ENCODE measurements at regions not wholly inside any gene's neighbourhood (a gene's known extent, or its start where the extent isn't known, plus 50 kb on each side); places are given as distances from the start of the nearest gene placed in this dataset.

DNA sequence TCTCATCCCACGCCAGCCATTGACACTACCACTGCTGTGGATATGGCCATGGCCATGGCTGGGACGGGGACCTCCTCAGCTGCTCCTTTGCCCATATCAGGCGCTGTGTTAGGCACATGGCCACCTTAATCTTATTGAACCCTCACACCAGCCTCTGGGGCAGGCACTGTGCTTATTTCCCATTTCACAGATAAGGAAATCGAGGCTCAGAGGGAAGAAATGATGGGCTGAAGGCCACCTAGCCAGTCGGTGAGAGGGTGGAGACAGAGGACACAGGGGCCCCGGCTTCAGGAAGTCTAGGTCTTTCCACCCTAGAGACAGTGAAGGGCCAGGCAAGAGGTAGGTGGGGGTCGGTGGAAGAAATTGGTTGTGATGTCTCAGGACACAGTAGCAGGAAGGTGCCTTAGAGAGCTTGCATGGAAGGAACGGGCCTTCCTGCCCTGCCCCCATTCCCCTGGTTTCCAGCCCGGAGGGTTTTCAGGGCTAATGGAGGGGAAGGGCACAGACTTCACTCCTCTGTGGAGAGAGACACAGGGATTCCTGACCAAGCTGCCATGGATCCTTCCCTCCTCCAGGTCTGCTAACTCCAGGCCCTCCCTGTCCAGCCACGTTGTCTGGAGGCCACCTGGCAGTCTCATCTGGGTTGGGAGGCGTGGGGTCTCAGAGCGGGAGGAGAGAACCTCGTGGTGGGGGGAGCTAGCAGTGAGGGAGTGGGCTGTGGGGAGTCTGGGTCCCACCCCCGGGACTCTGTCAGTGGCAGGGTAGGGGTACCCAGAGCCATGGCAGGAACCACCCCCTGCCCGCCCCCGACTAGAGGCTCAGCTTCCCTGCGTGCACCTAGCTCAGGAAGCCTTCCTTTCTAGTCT is 120.4 kb downstream of the VEGFA start:
- DNase-seq (ENCODE audit: extremely low spot score), result no peak
- ChIA-PET POLR2A (interaction anchor here (0.7 kb wide), 1 partner anchor 11 kb away, joined by 5 read pairs; no protein-coding TSS in a partner anchor), CTCF (interaction anchor here (0.7 kb wide), 1 partner anchor 13 kb away, joined by 3 read pairs; no protein-coding TSS in a partner anchor)
- TF ChIP-seq PKNOX1 (IDR thresholded peaks at IDR 0.05) (no peak), BHLHE40 (IDR thresholded peaks at IDR 0.05; ENCODE audit: borderline replicate concordance) (no peak), FOXM1 (IDR thresholded peaks at IDR 0.05; ENCODE audit: borderline replicate concordance) (no peak), HDGF (IDR thresholded peaks at IDR 0.05; ENCODE audit: borderline replicate concordance) (no peak), FOXA1 (IDR thresholded peaks at IDR 0.05) (no peak)

DNA sequence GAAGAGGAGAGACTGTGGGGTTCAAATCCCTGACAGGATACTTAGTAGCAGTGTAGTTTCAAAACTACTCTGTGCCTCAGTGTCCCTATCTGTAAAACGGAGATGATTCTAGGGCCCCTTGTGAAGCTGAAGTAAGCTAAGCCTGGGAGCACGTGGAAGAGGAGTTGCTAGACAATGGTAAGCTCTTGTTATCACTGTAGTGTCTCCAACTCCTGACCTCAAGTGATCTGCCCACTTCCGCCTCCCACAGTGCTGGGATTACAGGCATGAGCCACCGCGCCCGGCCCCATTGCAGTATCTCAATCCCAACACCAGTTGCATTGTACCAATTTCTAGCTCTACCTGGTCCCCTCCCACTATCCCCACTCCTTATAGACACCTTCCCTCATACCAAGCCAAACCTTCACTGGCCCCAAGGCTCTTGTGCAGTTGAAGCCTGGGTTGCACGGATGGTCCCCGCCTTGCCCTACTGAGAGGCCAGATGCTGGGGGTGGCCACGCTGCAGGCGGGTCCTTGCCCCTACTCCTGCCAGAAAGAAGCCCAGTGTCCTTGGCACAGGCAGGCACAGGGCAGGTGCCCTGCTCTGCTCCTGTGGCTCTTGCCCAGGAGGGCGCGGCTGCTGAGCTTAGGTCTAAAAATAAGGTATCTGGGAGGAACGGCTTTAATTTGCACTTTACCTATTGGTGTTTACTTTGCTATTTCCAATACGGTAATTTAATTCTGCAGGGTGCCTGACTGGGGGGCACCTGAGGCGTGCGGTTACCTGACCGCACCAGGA is 118.1 kb downstream of the VEGFA start:
- ChIA-PET POLR2A (no interaction called here), CTCF (no interaction called here)
- TF ChIP-seq PKNOX1 (IDR thresholded peaks at IDR 0.05), result no peak
- TF ChIP-seq L3MBTL2 (conservative IDR thresholded peaks at IDR 0.05), result no peak
- no peak for TF ChIP-seq ARNT (IDR thresholded peaks at IDR 0.05)
- TF ChIP-seq TARDBP (IDR thresholded peaks at IDR 0.05), result no peak
- no peak for TF ChIP-seq SUZ12 (IDR thresholded peaks at IDR 0.05)
- TF ChIP-seq FOXA1 (IDR thresholded peaks at IDR 0.05), result no peak
- no peak for TF ChIP-seq SP1 (IDR thresholded peaks at IDR 0.05)
- TF ChIP-seq BHLHE40 (IDR thresholded peaks at IDR 0.05; ENCODE audit: borderline replicate concordance), result no peak
- TF ChIP-seq FOXM1 (IDR thresholded peaks at IDR 0.05; ENCODE audit: borderline replicate concordance), result no peak
- TF ChIP-seq CTBP1 (IDR thresholded peaks at IDR 0.05; ENCODE audit: borderline replicate concordance), result no peak
- TF ChIP-seq LEF1 (IDR thresholded peaks at IDR 0.05; ENCODE audit: borderline replicate concordance), result no peak
- TF ChIP-seq NFRKB (IDR thresholded peaks at IDR 0.05), result no peak
- no peak for TF ChIP-seq HDGF (IDR thresholded peaks at IDR 0.05; ENCODE audit: borderline replicate concordance)
- TF ChIP-seq ELF4 (IDR thresholded peaks at IDR 0.05), result no peak
- TF ChIP-seq ZNF384 (IDR thresholded peaks at IDR 0.05), result no peak
- DNase-seq (ENCODE audit: extremely low spot score), result no peak

DNA sequence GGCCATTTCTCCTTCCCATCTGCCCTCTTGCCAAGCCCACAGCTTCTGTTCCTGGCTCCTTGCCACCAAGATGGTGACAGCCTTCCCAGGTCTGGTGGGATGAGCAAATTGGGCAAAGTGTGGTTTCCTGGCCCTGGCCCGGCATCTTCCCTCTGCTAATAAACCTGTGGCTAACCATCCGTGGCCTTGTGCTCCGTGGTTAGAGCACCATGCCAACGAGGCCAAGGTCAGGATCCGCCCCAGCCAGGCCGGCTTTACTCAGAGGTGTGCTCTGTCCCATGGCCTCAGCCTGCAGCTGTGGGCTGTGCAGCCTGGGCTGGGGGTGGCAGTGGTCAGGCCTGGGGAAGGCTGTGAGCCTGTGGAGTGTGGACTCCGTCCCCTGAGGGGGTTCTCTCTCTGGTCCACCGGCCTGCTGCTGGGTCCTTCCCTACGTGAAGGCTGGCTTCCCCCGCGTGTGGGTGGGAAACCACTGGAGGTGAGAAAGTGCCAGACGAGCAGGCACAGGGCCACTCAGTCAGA is 117.4 kb downstream of the VEGFA start:
- ChIA-PET CTCF (no interaction called here), POLR2A (no interaction called here)
- no peak for TF ChIP-seq ZNF384 (IDR thresholded peaks at IDR 0.05)
- no peak for TF ChIP-seq BHLHE40 (IDR thresholded peaks at IDR 0.05; ENCODE audit: borderline replicate concordance)
- no peak for TF ChIP-seq SP1 (IDR thresholded peaks at IDR 0.05)
- no peak for TF ChIP-seq ARNT (IDR thresholded peaks at IDR 0.05)
- no peak for TF ChIP-seq LEF1 (IDR thresholded peaks at IDR 0.05; ENCODE audit: borderline replicate concordance)
- no peak for TF ChIP-seq FOXA1 (IDR thresholded peaks at IDR 0.05)
- TF ChIP-seq L3MBTL2 (conservative IDR thresholded peaks at IDR 0.05), result no peak
- TF ChIP-seq TARDBP (IDR thresholded peaks at IDR 0.05), result no peak
- TF ChIP-seq FOXM1 (IDR thresholded peaks at IDR 0.05; ENCODE audit: borderline replicate concordance), result no peak
- no peak for TF ChIP-seq NFRKB (IDR thresholded peaks at IDR 0.05)
- no peak for TF ChIP-seq PKNOX1 (IDR thresholded peaks at IDR 0.05)
- TF ChIP-seq ELF4 (IDR thresholded peaks at IDR 0.05), result no peak
- TF ChIP-seq SUZ12 (IDR thresholded peaks at IDR 0.05), result no peak
- DNase-seq (ENCODE audit: extremely low spot score), result no peak

GRCh38 chr6:43886717-43887339 is 116.8 kb downstream of the VEGFA start:
- ChIA-PET CTCF (no interaction called here), POLR2A (no interaction called here)
- no peak for DNase-seq (ENCODE audit: extremely low spot score)
- TF ChIP-seq FOXK2 (IDR thresholded peaks at IDR 0.05) (no peak), LEF1 (IDR thresholded peaks at IDR 0.05; ENCODE audit: borderline replicate concordance) (no peak), L3MBTL2 (conservative IDR thresholded peaks at IDR 0.05) (no peak), CTBP1 (IDR thresholded peaks at IDR 0.05; ENCODE audit: borderline replicate concordance) (no peak), SP1 (IDR thresholded peaks at IDR 0.05) (no peak), FOXM1 (IDR thresholded peaks at IDR 0.05; ENCODE audit: borderline replicate concordance) (no peak), ELF4 (IDR thresholded peaks at IDR 0.05) (no peak)

GRCh38 chr6:43886067-43886461 is 116.1 kb downstream of the VEGFA start:
- CTCF ChIA-PET, result interaction anchor here (0.6 kb wide), 1 partner anchor 20 kb away, joined by 3 read pairs; no protein-coding TSS in a partner anchor
- DNase-seq (ENCODE audit: extremely low spot score), result no peak
- TF ChIP-seq LEF1 (IDR thresholded peaks at IDR 0.05; ENCODE audit: borderline replicate concordance) (no peak), TARDBP (IDR thresholded peaks at IDR 0.05) (no peak), L3MBTL2 (conservative IDR thresholded peaks at IDR 0.05) (no peak), FOXM1 (IDR thresholded peaks at IDR 0.05; ENCODE audit: borderline replicate concordance) (no peak), BHLHE40 (IDR thresholded peaks at IDR 0.05; ENCODE audit: borderline replicate concordance) (no peak), SUZ12 (IDR thresholded peaks at IDR 0.05) (no peak)
- POLR2A ChIA-PET, result no interaction called here
